CD14-positive monocyte (primary cell): ENCODE measurements at regions not wholly inside any gene's neighbourhood (a gene's known extent, or its start where the extent isn't known, plus 50 kb on each side); places are given as distances from the start of the nearest gene placed in this dataset.

Experiments used
- DNase-seq, 3 donors: peaks; one replicate each; pipeline ENCODE4 v3.0.0-alpha.2; 2011 to 2022
- H2AFZ ChIP-seq: 2 replicates; pipeline ENCODE4 v1.6.0; 2012; ENCODE audit warnings: mild to moderate bottlenecking, low read depth, low read length, inconsistent platforms; ENCODE audit not compliant: insufficient read depth, poor library complexity, severe bottlenecking
- H3K27ac ChIP-seq, 2 donors: 1 replicate in 1 of 2; 2 replicates in 1 of 2; pipeline ENCODE4 v1.5.1; 2012 to 2013; ENCODE audit warnings: low read length in 2 of 2, control low read depth in 1 of 2, inconsistent platforms in 1 of 2, low read depth in 1 of 2, mild to moderate bottlenecking in 1 of 2
- H3K27me3 ChIP-seq, 2 donors: one replicate each; pipeline versions ENCODE4 v1.6.0 to v1.6.1; 2011 to 2013; ENCODE audit warnings: low read length in 2 of 2; ENCODE audit not compliant: control insufficient read depth in 2 of 2, insufficient read depth in 2 of 2
- H3K36me3 ChIP-seq, 2 donors: replicated peaks in 1 of 2; 1 replicate in 1 of 2; 2 replicates in 1 of 2; pipeline versions ENCODE4 v1.5.1 to v1.6.1; 2012 to 2013; ENCODE audit warnings: low read length in 2 of 2, control low read depth in 1 of 2, inconsistent platforms in 1 of 2, mild to moderate bottlenecking in 1 of 2; ENCODE audit not compliant: insufficient read depth in 2 of 2, control insufficient read depth in 1 of 2
- H3K4me1 ChIP-seq, 2 donors: 1 replicate in 1 of 2; 2 replicates in 1 of 2; pipeline versions ENCODE4 v1.5.1 to v1.6.1; 2012 to 2013; ENCODE audit warnings: low read length in 2 of 2, control low read depth in 1 of 2, inconsistent platforms in 1 of 2, mild to moderate bottlenecking in 1 of 2, moderate library complexity in 1 of 2; ENCODE audit not compliant: insufficient read depth in 2 of 2, control insufficient read depth in 1 of 2
- H3K4me2 ChIP-seq: replicated peaks from 2 replicates; pipeline ENCODE3; 2012; ENCODE audit warnings: low read length, moderate library complexity, mild to moderate bottlenecking; ENCODE audit not compliant: poor library complexity, severe bottlenecking; ENCODE audit errors: extremely low read depth
- H3K4me3 ChIP-seq, 3 experiments: fragments of 200-600 bp in 1 of 3; sonication (generic) in 1 of 3; replicated peaks in 1 of 3; 1 replicate in 2 of 3; 2 replicates in 1 of 3; pipeline ENCODE4 v1.5.1; 2011 to 2013; ENCODE audit warnings: low read length in 3 of 3, mild to moderate bottlenecking in 3 of 3, control low read depth in 2 of 3, low read depth in 2 of 3, inconsistent platforms in 1 of 3, moderate library complexity in 1 of 3
- H3K79me2 ChIP-seq: 2 replicates; pipeline ENCODE4 v1.6.0; 2012; ENCODE audit warnings: mild to moderate bottlenecking, control low read depth, inconsistent platforms, low read length, moderate library complexity; ENCODE audit not compliant: insufficient read depth
- H3K9ac ChIP-seq: 2 replicates; pipeline ENCODE4 v1.6.0; 2017; ENCODE audit warnings: low read length, mild to moderate bottlenecking; ENCODE audit not compliant: insufficient read depth, poor library complexity, severe bottlenecking
- H3K9me3 ChIP-seq, 2 donors: replicated peaks in 1 of 2; 1 replicate in 1 of 2; 2 replicates in 1 of 2; pipeline versions ENCODE4 v1.5.1 to v1.6.1; 2012 to 2013; ENCODE audit warnings: low read length in 2 of 2, control low read depth in 1 of 2; ENCODE audit not compliant: control insufficient read depth in 1 of 2, insufficient read depth in 1 of 2
- H4K20me1 ChIP-seq: 2 replicates; pipeline ENCODE4 v1.6.0; 2012; ENCODE audit warnings: mild to moderate bottlenecking, low read length, control low read depth, moderate library complexity; ENCODE audit not compliant: insufficient read depth
- H3K27ac Mint-ChIP-seq, 7 donors: one replicate each; pipeline ENCODE4 v1.8.0; 2020; ENCODE audit warnings: mild to moderate bottlenecking in 7 of 7, mixed read lengths in 7 of 7, moderate library complexity in 6 of 7, inconsistent platforms in 2 of 7
- H3K27me3 Mint-ChIP-seq, 3 donors: one replicate each; pipeline ENCODE4 v1.8.0; 2021 to 2022; ENCODE audit warnings: low read depth in 3 of 3, mild to moderate bottlenecking in 3 of 3, mixed read lengths in 3 of 3, moderate library complexity in 3 of 3, inconsistent platforms in 1 of 3
- H3K36me3 Mint-ChIP-seq, 2 donors: one replicate each; pipeline ENCODE4 v1.8.0; 2020; ENCODE audit warnings: mixed read lengths in 2 of 2, inconsistent platforms in 1 of 2, mild to moderate bottlenecking in 1 of 2
- H3K4me1 Mint-ChIP-seq: one replicate; pipeline ENCODE4 v1.8.0; 2020; ENCODE audit warnings: mild to moderate bottlenecking, mixed read lengths
- H3K4me3 Mint-ChIP-seq, 2 donors: one replicate each; pipeline ENCODE4 v1.8.0; 2020; ENCODE audit warnings: mild to moderate bottlenecking in 2 of 2, mixed read lengths in 2 of 2, moderate library complexity in 1 of 2
- H3K9me3 Mint-ChIP-seq, 7 donors: one replicate each; pipeline ENCODE4 v1.8.0; 2020 to 2022; ENCODE audit warnings: mixed read lengths in 7 of 7, mild to moderate bottlenecking in 6 of 7, moderate library complexity in 6 of 7, inconsistent platforms in 2 of 7
- whole genome bisulfite sequencing: methylation state at CpG from one replicate; pipeline ENCODE4 v1.1.5; 2013; ENCODE audit warnings: missing lambda C conversion rate; ENCODE audit not compliant: insufficient coverage; 5-methylcytosine and 5-hydroxymethylcytosine counted together
- intact Hi-C, 2 donors: fragments of 100-400 bp; cut with micrococcal nuclease; formaldehyde crosslinking; loops; one replicate each; pipeline versions ENCODE4 v1.15.0 to v1.15.1; 2023
- TF ChIP-seq, protein P1 (sequence below): fragments of 200-600 bp; IDR thresholded peaks from one replicate; pipeline ENCODE4 v1.8.0; 2022; ENCODE audit warnings: antibody characterized with exemption, mild to moderate bottlenecking

DNA sequence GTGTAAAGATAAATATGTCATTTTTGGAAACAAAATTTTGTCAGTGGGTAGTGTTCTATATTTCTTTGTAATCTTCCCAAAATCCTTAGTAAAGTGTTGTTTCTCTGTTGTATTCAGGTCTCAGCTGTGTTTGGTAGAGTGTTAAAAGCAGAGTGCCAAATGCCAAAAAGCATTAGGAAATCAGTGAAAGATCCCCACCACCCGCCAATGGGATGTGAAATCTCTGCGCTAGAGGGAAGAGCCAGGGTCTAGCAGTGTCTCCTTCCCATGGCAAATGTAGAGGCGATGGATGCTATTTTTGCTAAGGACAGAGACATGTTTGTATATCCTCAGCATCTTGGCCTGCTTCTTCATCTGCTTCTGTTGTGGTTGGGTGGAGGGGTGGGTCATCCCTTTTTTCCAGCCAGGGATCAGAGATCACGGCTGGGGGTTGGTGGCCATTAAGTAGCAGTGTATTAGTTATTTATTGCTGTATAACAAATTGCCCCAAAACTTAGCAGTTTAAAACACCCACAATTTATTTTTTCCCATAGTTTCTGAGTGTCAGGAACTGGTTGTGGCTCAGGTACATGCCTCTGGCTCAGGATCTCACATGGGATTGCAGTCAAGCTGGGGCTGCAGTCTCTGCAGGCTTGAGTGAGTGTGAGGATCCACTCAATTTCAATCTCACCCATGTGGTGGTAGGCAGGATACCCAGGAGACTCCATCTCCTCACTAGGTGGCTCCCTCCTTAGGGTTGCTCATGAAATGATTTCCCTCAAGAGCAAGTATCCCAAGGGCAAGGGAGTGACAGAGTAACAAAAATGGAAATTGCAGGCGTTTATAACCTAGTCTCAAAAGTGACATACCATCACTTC, 211.9 kb downstream of the MYCN start:
- no peaks in the 10 kb centered on the region for H3K27me3 ChIP-seq
- H3K9ac ChIP-seq = no peak overlapping the region
- Mint-ChIP-seq H3K4me3 (no peak overlapping the region), H3K27ac (peak overlapping the region in 2 of 7 donors; percentile 11 to 65), H3K36me3 (no peaks in the 10 kb centered on the region), H3K9me3 (peaks cover 0 to 3% (median 0%) of the 10 kb centered on the region in 7 donors), H3K27me3 (no peaks in the 10 kb centered on the region), H3K4me1 (no peaks in the 10 kb centered on the region)
- TF ChIP-seq, protein P1, sequence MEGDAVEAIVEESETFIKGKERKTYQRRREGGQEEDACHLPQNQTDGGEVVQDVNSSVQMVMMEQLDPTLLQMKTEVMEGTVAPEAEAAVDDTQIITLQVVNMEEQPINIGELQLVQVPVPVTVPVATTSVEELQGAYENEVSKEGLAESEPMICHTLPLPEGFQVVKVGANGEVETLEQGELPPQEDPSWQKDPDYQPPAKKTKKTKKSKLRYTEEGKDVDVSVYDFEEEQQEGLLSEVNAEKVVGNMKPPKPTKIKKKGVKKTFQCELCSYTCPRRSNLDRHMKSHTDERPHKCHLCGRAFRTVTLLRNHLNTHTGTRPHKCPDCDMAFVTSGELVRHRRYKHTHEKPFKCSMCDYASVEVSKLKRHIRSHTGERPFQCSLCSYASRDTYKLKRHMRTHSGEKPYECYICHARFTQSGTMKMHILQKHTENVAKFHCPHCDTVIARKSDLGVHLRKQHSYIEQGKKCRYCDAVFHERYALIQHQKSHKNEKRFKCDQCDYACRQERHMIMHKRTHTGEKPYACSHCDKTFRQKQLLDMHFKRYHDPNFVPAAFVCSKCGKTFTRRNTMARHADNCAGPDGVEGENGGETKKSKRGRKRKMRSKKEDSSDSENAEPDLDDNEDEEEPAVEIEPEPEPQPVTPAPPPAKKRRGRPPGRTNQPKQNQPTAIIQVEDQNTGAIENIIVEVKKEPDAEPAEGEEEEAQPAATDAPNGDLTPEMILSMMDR = no peak
- intact Hi-C loops = no loop called here
- H4K20me1 ChIP-seq = no peaks in the 10 kb centered on the region
- no peaks in the 10 kb centered on the region for H3K79me2 ChIP-seq
- H3K36me3 ChIP-seq = no peaks in the 10 kb centered on the region
- DNase-seq = peak in 1 of 3 donors; percentile 0
- no peak overlapping the region for H3K4me3 ChIP-seq
- H2AFZ ChIP-seq = no peak overlapping the region
- no peak overlapping the region for H3K27ac ChIP-seq
- WGBS = 83% methylated on average over 1 of the region's 5 CpGs
- H3K9me3 ChIP-seq = no peaks in the 10 kb centered on the region
- H3K4me1 ChIP-seq = no peaks in the 10 kb centered on the region
- no peak overlapping the region for H3K4me2 ChIP-seq

GRCh38 chr2:16151651-16152050, 211.3 kb downstream of the MYCN start:
- Mint-ChIP-seq H3K27me3 (no peaks in the 10 kb centered on the region), H3K36me3 (no peaks in the 10 kb centered on the region), H3K27ac (no peak overlapping the region), H3K9me3 (peaks cover 0 to 3% (median 0%) of the 10 kb centered on the region in 7 donors), H3K4me3 (no peak overlapping the region), H3K4me1 (no peaks in the 10 kb centered on the region)
- intact Hi-C loops = no loop called here
- H2AFZ ChIP-seq = no peak overlapping the region
- no peaks in the 10 kb centered on the region for H3K9me3 ChIP-seq
- no peaks in the 10 kb centered on the region for H4K20me1 ChIP-seq
- no peak overlapping the region for H3K9ac ChIP-seq
- no peaks in the 10 kb centered on the region for H3K27me3 ChIP-seq
- H3K4me3 ChIP-seq = no peak overlapping the region
- DNase-seq = peak in 1 of 3 donors; percentile 0
- H3K27ac ChIP-seq = no peak overlapping the region
- H3K36me3 ChIP-seq = no peaks in the 10 kb centered on the region
- TF ChIP-seq, protein P1 = no peak
- no CpG with 5 or more reads among the region's 4 CpGs for WGBS
- no peaks in the 10 kb centered on the region for H3K79me2 ChIP-seq
- no peak overlapping the region for H3K4me2 ChIP-seq
- no peaks in the 10 kb centered on the region for H3K4me1 ChIP-seq
